ENCODE measurements at regions not wholly inside any gene's neighbourhood (a gene's known extent, or its start where the extent isn't known, plus 50 kb on each side); places are given as distances from the start of the nearest gene placed in this dataset.

GRCh38 chr18:42288129-42288528 lies 333.1 kb downstream of the PIK3C3 start:
- CTCF ChIA-PET: interaction anchor here in 1 of 2 donors (0.6 kb wide), 1 partner anchor 13 kb away, joined by 5 read pairs; no protein-coding TSS in a partner anchor
- Histone ChIP-seq H3K4me3 (ENCODE audit: control insufficient read depth in 1 of 2, extremely low read depth in 1 of 2, low read length in 1 of 2) (no peak overlapping the region), H3K9me3 (no peaks in the 10 kb centered on the region), H3K36me3 (ENCODE audit: control insufficient read depth in 2 of 2, extremely low read depth in 1 of 2, insufficient read depth in 1 of 2, low read length in 1 of 2) (no peaks in the 10 kb centered on the region), H3K27ac (ENCODE audit: low read length) (no peak overlapping the region), H3K27me3 (replicated peaks in 1 of 2; ENCODE audit: control insufficient read depth in 2 of 2, extremely low read depth in 1 of 2, insufficient read depth in 2 of 2, low read length in 1 of 2) (no peaks in the 10 kb centered on the region), H3K4me1 (ENCODE audit: control insufficient read depth in 1 of 2, extremely low read depth in 1 of 2, insufficient read depth in 2 of 2, low read length in 2 of 2) (no peaks in the 10 kb centered on the region)
- no peak for ATAC-seq (replicated peaks in 1 of 4)
- no peaks in the 10 kb centered on the region for H3K36me3 Mint-ChIP-seq
- H3K27me3 Mint-ChIP-seq: peaks cover 0 to 4% of the 10 kb centered on the region in 2 donors
- peaks cover 0 to 5% (median 4%) of the 10 kb centered on the region in 3 donors for H3K9me3 Mint-ChIP-seq
- 90% methylated on average over 1 of the region's 1 CpG for WGBS (ENCODE audit: insufficient coverage)
- no peak overlapping the region for H3K4me3 Mint-ChIP-seq
- H3K4me1 Mint-ChIP-seq: no peaks in the 10 kb centered on the region
- no peak overlapping the region for H3K27ac Mint-ChIP-seq
- no peak for DNase-seq
- POLR2A ChIA-PET: no interaction called here

- H3K27ac Mint-ChIP-seq: no peak overlapping the region
- Histone ChIP-seq H3K4me1 (ENCODE audit: control insufficient read depth in 1 of 2, extremely low read depth in 1 of 2, insufficient read depth in 2 of 2, low read length in 2 of 2) (no peaks in the 10 kb centered on the region), H3K27me3 (replicated peaks in 1 of 2; ENCODE audit: control insufficient read depth in 2 of 2, extremely low read depth in 1 of 2, insufficient read depth in 2 of 2, low read length in 1 of 2) (no peaks in the 10 kb centered on the region), H3K27ac (ENCODE audit: low read length) (no peak overlapping the region), H3K9me3 (no peaks in the 10 kb centered on the region), H3K36me3 (ENCODE audit: control insufficient read depth in 2 of 2, extremely low read depth in 1 of 2, insufficient read depth in 1 of 2, low read length in 1 of 2) (no peaks in the 10 kb centered on the region), H3K4me3 (ENCODE audit: control insufficient read depth in 1 of 2, extremely low read depth in 1 of 2, low read length in 1 of 2) (no peak overlapping the region)
- no peak for ATAC-seq (replicated peaks in 1 of 4)
- H3K4me1 Mint-ChIP-seq: no peaks in the 10 kb centered on the region
- DNase-seq: no peak
- H3K9me3 Mint-ChIP-seq: peaks cover 0 to 5% (median 4%) of the 10 kb centered on the region in 3 donors
- POLR2A ChIA-PET: no interaction called here
- 79% methylated on average over 4 of the region's 4 CpGs for WGBS (ENCODE audit: insufficient coverage)
- no peak overlapping the region for H3K4me3 Mint-ChIP-seq
- H3K27me3 Mint-ChIP-seq: peaks cover 0 to 4% of the 10 kb centered on the region in 2 donors
- no peaks in the 10 kb centered on the region for H3K36me3 Mint-ChIP-seq
- CTCF ChIA-PET: interaction anchor here in 1 of 2 donors (0.6 to 1.4 kb wide), 2 partner anchors 9 to 20 kb away, joined by 3 read pairs; no protein-coding TSS in a partner anchor
These were observed 334.5 kb downstream of the PIK3C3 start for GRCh38 chr18:42289526-42289925.

- Mint-ChIP-seq H3K27ac (no peak overlapping the region), H3K36me3 (no peaks in the 10 kb centered on the region), H3K4me1 (no peaks in the 10 kb centered on the region), H3K9me3 (peaks cover 0 to 5% (median 4%) of the 10 kb centered on the region in 3 donors), H3K27me3 (peaks cover 0 to 8% of the 10 kb centered on the region in 2 donors), H3K4me3 (no peak overlapping the region)
- ATAC-seq (replicated peaks in 1 of 4): no peak
- no peaks in the 10 kb centered on the region for H3K36me3 ChIP-seq (ENCODE audit: control insufficient read depth in 2 of 2, extremely low read depth in 1 of 2, insufficient read depth in 1 of 2, low read length in 1 of 2)
- DNase-seq: no peak
- no peaks in the 10 kb centered on the region for H3K9me3 ChIP-seq
- H3K4me3 ChIP-seq (ENCODE audit: control insufficient read depth in 1 of 2, extremely low read depth in 1 of 2, low read length in 1 of 2): no peak overlapping the region
- no peaks in the 10 kb centered on the region for H3K4me1 ChIP-seq (ENCODE audit: control insufficient read depth in 1 of 2, extremely low read depth in 1 of 2, insufficient read depth in 2 of 2, low read length in 2 of 2)
- ChIA-PET CTCF (interaction anchor here (0.7 to 1.4 kb wide), 3 partner anchors 8 to 10 kb away, joined by 3 read pairs; no protein-coding TSS in a partner anchor), POLR2A (interaction anchor here in 1 of 2 donors (0.6 kb wide), 1 partner anchor 24 kb away, joined by 7 read pairs; no protein-coding TSS in a partner anchor)
- H3K27me3 ChIP-seq (replicated peaks in 1 of 2; ENCODE audit: control insufficient read depth in 2 of 2, extremely low read depth in 1 of 2, insufficient read depth in 2 of 2, low read length in 1 of 2): no peaks in the 10 kb centered on the region
- WGBS (ENCODE audit: insufficient coverage): no CpG with 5 or more reads among the region's 7 CpGs
- H3K27ac ChIP-seq (ENCODE audit: low read length): no peak overlapping the region
These were observed 335.6 kb downstream of the PIK3C3 start for GRCh38 chr18:42290318-42291307.

DNA sequence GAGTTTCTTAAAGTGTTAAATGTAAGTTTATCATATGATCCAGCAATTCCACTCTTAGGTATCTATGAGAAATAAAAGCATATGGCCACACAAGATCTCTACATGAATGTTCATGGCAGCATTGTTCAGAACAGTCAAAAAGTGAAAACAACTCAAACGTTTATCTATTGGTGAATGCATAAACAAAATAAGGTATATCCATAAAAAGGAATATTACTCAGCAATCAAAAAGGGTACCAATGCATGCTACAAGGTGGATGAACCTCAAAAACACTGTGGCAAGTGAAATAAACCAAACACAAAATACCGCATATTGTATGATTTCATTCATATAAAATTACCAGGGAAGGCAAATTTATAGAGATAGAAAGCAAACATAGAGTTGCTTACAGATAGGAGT lies 337.6 kb downstream of the PIK3C3 start:
- no peak overlapping the region for H3K27ac Mint-ChIP-seq
- H3K4me1 Mint-ChIP-seq: no peaks in the 10 kb centered on the region

GRCh38 chr18:42296192-42296591 lies 341.2 kb downstream of the PIK3C3 start:
- H3K27me3 ChIP-seq (replicated peaks in 1 of 2; ENCODE audit: control insufficient read depth in 2 of 2, extremely low read depth in 1 of 2, insufficient read depth in 2 of 2, low read length in 1 of 2): no peaks in the 10 kb centered on the region
- H3K27me3 Mint-ChIP-seq: peaks cover 0 to 7% of the 10 kb centered on the region in 2 donors
- no peaks in the 10 kb centered on the region for H3K4me1 Mint-ChIP-seq
- peaks cover 0 to 5% (median 4%) of the 10 kb centered on the region in 3 donors for H3K9me3 Mint-ChIP-seq
- CTCF ChIA-PET: interaction anchor here in 1 of 2 donors (0.7 kb wide), 1 partner anchor 37 kb away, joined by 3 read pairs; no protein-coding TSS in a partner anchor
- H3K36me3 ChIP-seq (ENCODE audit: control insufficient read depth in 2 of 2, extremely low read depth in 1 of 2, insufficient read depth in 1 of 2, low read length in 1 of 2): no peaks in the 10 kb centered on the region
- H3K27ac Mint-ChIP-seq: no peak overlapping the region
- POLR2A ChIA-PET: no interaction called here
- H3K4me3 ChIP-seq (ENCODE audit: control insufficient read depth in 1 of 2, extremely low read depth in 1 of 2, low read length in 1 of 2): no peak overlapping the region
- H3K27ac ChIP-seq (ENCODE audit: low read length): no peak overlapping the region
- no CpG with 5 or more reads among the region's 1 CpG for WGBS (ENCODE audit: insufficient coverage)
- DNase-seq (no peak), ATAC-seq (replicated peaks in 1 of 4) (no peak)
- H3K9me3 ChIP-seq: no peaks in the 10 kb centered on the region
- H3K36me3 Mint-ChIP-seq: no peaks in the 10 kb centered on the region
- H3K4me3 Mint-ChIP-seq: no peak overlapping the region
- no peaks in the 10 kb centered on the region for H3K4me1 ChIP-seq (ENCODE audit: control insufficient read depth in 1 of 2, extremely low read depth in 1 of 2, insufficient read depth in 2 of 2, low read length in 2 of 2)

More for the DNA sequence above, 337.6 kb downstream of the PIK3C3 start:
- ATAC-seq (replicated peaks in 1 of 4) (no peak), DNase-seq (no peak)
- H3K27me3 Mint-ChIP-seq: peaks cover 0 to 4% of the 10 kb centered on the region in 2 donors
- H3K27me3 ChIP-seq (replicated peaks in 1 of 2; ENCODE audit: control insufficient read depth in 2 of 2, extremely low read depth in 1 of 2, insufficient read depth in 2 of 2, low read length in 1 of 2): no peaks in the 10 kb centered on the region
- H3K4me3 ChIP-seq (ENCODE audit: control insufficient read depth in 1 of 2, extremely low read depth in 1 of 2, low read length in 1 of 2): no peak overlapping the region
- H3K27ac ChIP-seq (ENCODE audit: low read length): no peak overlapping the region
- POLR2A ChIA-PET: no interaction called here
- H3K4me3 Mint-ChIP-seq: no peak overlapping the region
- H3K4me1 ChIP-seq (ENCODE audit: control insufficient read depth in 1 of 2, extremely low read depth in 1 of 2, insufficient read depth in 2 of 2, low read length in 2 of 2): no peaks in the 10 kb centered on the region
- no CpG with 5 or more reads among the region's 2 CpGs for WGBS (ENCODE audit: insufficient coverage)
- CTCF ChIA-PET: no interaction called here
- no peaks in the 10 kb centered on the region for H3K36me3 ChIP-seq (ENCODE audit: control insufficient read depth in 2 of 2, extremely low read depth in 1 of 2, insufficient read depth in 1 of 2, low read length in 1 of 2)
- no peaks in the 10 kb centered on the region for H3K36me3 Mint-ChIP-seq
- H3K9me3 ChIP-seq: no peaks in the 10 kb centered on the region
- H3K9me3 Mint-ChIP-seq: peaks cover 0 to 5% (median 4%) of the 10 kb centered on the region in 3 donors

DNA sequence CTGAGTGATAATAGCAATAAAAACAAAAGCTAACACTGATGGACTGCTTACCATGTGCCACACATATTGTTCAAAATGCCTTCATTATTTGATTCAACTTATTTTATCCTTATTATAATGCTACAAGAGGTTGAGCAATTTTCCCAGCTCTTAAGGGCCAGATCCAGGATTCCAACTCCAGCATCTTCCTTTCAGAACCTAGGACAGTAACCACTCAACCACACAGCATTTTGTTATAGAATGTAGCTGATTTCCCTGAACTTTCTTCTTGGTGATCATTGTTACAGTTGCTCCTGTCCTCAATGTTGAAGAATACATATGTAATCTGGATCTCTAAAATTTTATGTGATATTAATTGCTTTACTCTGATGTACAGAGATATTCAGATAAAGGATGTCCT lies 341.7 kb downstream of the PIK3C3 start:
- H3K36me3 ChIP-seq (ENCODE audit: control insufficient read depth in 2 of 2, extremely low read depth in 1 of 2, insufficient read depth in 1 of 2, low read length in 1 of 2): no peaks in the 10 kb centered on the region
- H3K4me3 Mint-ChIP-seq: no peak overlapping the region
- H3K4me1 ChIP-seq (ENCODE audit: control insufficient read depth in 1 of 2, extremely low read depth in 1 of 2, insufficient read depth in 2 of 2, low read length in 2 of 2): no peaks in the 10 kb centered on the region
- H3K27me3 ChIP-seq (replicated peaks in 1 of 2; ENCODE audit: control insufficient read depth in 2 of 2, extremely low read depth in 1 of 2, insufficient read depth in 2 of 2, low read length in 1 of 2): no peaks in the 10 kb centered on the region
- H3K27ac ChIP-seq (ENCODE audit: low read length): no peak overlapping the region
- CTCF ChIA-PET: interaction anchor here (0.6 to 1.1 kb wide), 3 partner anchors 19 to 998 kb away, joined by 3 to 8 read pairs (median 5); no protein-coding TSS in a partner anchor
- H3K4me3 ChIP-seq (ENCODE audit: control insufficient read depth in 1 of 2, extremely low read depth in 1 of 2, low read length in 1 of 2): no peak overlapping the region
- no peak for DNase-seq
- ATAC-seq (replicated peaks in 1 of 4): no peak
- no peaks in the 10 kb centered on the region for H3K4me1 Mint-ChIP-seq
- peaks cover 0 to 8% of the 10 kb centered on the region in 2 donors for H3K27me3 Mint-ChIP-seq
- H3K36me3 Mint-ChIP-seq: no peaks in the 10 kb centered on the region
- POLR2A ChIA-PET: no interaction called here
- H3K9me3 Mint-ChIP-seq: peaks cover 0 to 5% (median 4%) of the 10 kb centered on the region in 3 donors
- H3K27ac Mint-ChIP-seq: no peak overlapping the region
- no peaks in the 10 kb centered on the region for H3K9me3 ChIP-seq

All from T-cell (primary cell).